Left kidney (tissue), 1 donor: ENCODE measurements at regions not wholly inside any gene's neighbourhood (a gene's known extent, or its start where the extent isn't known, plus 50 kb on each side); places are given as distances from the start of the nearest gene placed in this dataset.
"Not testable (repeated sequence)": the region's sequence is repeated elsewhere in the genome, so short reads cannot be mapped to it uniquely, and the experiment has no call there.

Experiments
- DNase-seq: peaks from one replicate; pipeline ENCODE4 v3.0.0-alpha.2; 2013

DNA sequence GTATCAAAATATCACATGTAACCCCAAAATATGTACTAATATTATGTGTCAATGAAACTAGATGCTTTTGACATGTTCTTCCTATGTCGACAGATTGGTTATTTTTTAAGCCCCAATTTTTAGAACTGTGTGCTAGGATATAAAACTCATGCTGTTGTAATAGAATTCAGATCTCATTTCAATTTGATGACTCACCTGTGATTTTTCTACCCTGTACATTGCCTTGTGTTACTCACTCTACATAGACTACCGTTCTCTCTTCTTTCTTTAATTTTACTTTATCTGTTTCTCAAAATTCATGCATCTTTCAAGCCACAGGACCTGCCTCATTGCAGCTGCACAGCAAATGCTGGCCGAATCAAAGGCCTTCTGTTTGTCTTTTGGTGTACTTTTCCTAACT, 284.5 kb downstream of the MAT2B start:
- DNase-seq, result no peak

DNA sequence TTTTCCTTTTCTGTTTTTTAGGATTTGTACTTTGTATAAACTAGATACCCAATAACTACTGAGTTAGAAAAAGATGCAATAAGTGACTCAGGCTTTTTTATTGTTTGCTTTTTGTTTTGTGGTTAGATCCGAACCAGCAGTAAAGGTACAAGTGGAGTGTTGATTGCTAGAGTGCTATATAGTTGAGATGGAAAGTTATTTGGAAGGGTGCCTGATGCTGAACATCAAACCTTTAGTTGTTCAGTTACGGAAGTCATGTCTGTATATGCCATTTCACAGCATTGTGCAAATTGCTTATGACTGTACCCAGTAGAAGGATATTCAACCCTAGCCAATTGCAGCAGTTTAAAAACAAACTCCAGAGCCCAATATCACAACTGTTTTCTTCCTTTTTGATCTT, 285.1 kb downstream of the MAT2B start:
- no peak for DNase-seq

DNA sequence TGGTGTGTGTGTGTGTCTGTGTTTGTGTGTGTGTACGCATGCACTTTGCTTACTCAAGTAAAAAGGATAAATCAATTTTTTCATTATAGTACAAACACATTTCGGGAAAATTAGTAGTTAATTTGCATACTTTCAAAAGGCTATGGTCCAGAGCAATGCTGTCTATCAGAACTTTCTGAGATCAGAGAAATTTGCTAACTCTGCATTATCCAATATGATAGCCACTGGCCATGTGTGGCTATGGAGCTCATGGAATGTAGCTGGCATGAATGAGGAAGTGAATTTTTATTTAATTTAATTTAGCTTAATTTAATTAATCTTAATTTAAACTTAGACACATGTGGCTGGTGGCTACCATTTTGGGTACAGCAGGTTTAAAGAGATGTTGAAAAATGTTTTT, 289.6 kb downstream of the MAT2B start:
- DNase-seq, result no peak

DNA sequence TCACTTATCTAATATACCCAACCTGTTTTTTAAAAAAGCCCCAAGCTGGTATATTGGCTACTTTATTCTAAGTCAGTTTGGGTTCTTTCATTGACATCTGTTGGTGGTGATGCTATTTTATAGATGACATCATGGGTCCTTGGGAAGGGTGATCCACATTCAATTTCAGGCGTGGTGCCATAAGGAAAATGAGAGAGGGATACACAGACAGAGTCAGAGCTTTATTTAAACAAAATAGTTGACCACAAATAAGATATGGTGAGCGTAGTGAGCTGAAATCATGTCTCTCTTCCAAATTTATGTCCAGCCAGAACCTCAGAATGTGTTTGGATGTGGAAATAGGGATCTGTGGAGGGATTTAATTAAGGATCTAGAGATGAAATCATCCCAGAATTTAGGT, 302.4 kb downstream of the MAT2B start:
- DNase-seq, result no peak

DNA sequence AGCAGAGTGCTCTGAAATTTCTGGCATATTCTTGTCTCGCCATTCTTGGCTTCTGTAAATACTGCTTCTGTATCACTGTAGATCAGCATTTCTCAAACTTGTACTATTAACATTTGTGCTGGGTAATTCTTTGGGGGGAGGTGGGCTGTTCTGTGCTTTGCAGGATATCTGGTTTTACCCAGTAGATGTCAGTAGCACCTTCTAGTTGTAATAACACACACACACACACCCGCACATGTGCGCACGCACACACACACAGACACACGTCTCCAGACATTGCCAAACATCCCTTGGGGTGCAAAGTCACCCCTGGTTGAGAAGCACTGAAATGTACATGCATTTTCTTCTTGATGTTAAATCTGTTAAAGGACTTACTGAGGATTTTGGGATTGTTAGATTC, 304.1 kb downstream of the MAT2B start:
- DNase-seq, result no peak

DNA sequence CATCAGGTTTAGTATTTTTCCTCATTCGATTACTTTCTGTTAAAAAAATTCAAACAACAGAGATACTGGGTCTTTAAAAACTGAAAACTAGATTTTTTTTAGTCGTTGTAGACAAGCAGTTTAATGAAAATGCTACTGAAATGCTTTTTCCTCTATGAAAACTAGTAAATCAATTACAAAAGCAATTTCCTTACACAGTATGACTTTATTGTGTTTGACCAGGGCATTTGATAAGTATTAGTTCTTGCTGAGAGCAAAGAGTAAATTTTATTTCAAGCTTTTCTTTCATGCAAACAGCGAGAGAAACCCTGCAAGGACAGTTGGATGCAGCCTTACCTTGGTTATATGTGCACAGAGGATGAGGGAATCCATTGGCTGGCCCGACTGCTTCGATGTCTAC, 308.5 kb downstream of the MAT2B start:
- DNase-seq, result no peak

DNA sequence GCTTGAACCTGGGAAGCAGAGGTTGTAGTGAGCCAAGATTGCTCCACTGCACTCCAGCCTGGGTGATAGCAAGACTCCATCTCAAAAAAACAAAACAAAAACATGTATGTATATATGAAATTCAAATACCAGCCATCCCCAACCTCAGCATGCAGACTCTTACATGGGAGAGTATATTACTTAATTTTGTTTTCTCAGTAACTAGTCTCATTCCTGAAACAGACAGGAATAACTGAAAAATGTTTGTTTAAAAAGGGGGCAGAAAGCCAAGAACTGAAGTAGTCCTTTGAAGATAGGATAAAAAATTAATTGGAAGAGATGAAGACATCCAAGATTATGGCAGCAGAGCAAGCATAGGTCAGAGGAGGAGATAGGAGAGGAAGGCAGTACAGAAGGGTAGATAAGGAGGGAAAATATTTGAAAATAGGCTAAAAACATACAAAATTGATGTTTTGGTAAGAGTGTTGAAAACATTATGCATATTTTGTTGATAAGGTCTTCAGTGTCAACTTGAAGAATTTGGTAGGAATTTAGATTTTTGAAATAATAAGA, 309.9 kb downstream of the MAT2B start:
- DNase-seq, result no peak

DNA sequence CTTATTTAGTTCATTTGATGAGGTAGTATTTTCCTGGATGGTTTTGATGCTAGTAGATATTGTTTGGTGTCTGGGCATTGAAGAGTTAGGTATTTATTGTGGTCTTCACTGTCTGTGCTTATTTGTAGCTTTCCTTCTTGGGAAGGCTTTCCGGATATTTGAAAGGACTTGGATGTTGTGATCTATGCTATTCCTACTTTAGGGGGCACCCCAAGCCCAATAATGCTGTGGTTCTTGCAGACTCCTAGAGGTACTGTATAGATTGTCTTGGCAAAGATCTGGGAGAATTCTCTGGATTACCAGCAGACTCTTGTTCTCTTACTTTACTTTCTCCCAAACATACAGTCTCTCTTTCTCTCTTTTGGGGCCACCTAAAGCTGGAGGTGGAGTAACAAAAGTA, 315.7 kb downstream of the MAT2B start:
- DNase-seq, result no peak

DNA sequence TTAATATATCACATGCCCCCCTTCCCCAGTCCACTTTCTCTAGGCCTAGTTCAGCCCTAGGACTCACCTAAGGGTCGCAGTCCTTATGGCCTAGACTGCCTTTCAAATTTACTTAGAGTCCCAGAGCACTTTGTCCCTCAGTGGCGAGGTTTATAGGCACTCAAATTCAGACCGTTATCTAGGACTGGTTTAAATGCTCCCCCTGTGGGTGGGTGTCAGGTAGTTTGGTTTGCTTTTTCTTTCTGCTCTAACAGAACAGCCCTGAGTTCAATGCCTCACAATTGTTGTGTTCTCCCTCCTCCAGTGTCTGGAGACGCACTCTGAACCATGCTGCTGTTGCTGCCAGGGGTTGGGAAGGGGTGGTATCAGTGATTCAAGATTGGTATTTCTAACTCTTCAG, 317.1 kb downstream of the MAT2B start:
- DNase-seq, result no peak

DNA sequence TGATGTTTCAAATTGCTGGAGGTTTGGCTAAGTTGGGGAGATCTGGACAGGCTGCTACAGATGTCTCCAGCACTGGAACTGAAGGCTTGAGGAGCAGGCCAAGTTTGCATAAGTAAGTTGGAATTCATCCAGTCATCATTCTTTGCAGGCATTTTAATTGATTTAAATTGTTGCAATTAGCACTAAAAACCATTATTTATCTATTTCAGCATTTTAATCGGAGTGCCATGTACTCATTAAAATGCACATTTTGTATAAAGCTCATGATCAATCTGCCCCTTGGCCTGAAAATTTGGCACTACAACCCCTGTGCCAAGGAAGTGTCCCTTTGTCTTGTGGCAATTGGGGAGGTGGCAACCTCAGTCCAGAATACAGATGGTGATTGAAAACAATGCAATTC, 320.2 kb downstream of the MAT2B start:
- DNase-seq, result no peak

DNA sequence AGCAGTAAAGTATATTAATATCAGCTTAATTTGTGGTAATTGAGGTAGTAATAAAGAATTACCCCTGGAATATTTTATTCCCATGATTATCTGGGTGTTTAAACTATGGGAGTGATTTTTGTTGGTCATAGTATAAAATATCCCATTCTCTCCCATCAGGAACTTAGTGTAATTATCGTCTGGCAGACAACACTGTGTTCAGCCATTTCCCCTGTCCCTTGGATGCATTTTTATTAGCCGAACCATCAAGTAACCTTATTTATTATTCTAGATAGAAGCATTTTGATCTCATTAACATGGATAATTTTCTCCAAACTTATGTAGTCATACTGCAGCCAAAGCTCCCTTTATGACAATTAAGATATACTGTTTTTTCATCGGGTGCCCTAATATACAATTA, 320.8 kb downstream of the MAT2B start:
- DNase-seq, result no peak

DNA sequence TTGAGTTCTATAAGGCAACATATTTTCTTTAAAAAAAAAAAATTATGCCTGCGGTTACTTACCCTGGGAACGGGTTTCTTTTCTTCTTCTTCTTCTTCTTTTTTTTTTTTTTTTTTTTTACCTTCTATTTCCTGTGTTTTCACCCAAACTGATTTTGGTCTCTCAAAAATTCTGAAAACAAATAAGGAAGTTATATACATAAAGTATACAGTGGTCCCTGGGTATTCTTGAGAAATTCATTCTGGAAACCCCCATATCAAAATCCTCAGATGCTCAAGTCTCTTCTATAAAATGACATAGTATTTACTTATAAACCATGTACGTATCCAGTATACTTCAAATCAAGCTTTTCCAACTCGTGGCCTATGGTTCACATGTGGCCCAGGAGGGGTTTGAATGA, 326.7 kb downstream of the MAT2B start:
- no peak for DNase-seq

DNA sequence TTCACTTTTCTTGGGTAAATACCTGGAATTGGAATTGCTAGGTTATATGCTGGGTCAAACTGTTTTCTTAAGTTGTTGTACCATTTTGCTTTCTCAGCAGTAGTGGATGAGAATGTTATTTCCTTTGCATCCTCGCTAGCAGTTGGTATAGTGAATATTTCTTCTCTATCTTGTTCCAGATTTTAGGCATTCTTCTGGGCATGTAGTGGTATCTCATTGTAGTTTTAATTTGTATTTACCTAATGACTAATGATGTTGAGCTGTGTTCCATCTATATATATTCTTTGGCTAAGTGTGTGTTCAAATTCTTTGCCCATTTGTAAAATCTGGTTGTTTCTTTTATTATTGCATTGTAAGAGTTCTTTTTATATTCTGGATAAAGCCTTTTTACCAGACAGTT, 333.3 kb downstream of the MAT2B start:
- DNase-seq, result no peak

DNA sequence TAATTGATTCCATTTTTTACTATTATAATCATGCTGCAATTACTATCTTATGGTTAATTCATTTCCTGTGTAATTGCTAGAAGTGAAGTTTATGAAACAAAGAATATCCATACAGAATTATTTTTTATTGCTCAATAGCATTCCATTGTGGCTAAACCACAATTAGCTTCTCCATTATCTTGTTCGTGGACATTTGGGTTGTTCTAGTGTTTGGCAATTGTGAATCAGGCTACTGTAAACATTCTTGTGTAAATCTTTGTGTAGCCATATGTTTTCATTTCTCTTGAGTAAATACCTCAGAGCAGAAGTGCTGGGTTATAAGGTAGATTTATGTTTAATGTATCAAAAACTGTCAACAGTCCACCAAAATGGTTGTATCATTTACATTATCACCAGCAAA, 341.1 kb downstream of the MAT2B start:
- DNase-seq, result no peak

DNA sequence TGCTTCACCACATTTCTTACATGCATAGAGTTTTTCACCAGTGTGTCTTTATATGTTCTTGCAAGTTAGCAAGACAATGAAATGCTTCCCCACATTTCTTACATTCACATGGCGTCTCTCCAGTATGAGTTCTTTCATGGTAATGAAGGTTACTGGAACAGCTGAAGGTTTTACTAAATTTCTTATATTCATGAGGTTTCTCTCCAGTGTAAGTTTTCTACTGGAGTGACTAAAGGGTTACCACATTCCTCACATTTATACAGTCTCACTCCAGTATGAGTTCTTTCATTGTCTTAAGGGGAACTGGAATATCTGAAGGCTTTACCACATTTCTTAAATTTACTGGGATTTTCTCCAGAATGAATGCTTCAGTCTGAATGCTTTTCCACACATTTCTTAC, 350.3 kb downstream of the MAT2B start:
- DNase-seq, result no peak

DNA sequence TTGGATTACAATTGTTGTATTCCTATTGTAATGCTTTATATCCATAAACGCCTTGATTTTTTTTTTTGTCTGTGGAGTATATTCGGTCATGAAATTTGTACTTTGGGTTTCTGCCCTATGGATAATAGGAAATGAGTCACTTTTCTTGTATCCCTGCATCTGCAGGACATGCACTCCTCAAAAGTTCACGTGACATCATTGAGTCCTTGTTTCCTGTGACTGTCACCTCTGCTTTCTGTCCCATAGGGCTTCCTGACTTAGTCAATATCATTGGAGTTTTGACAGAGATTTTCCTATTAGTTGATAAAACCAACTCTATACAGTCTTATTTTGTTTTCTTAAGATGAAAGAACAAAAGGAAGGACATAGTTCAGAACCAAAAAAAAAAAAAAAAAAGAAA, 356.3 kb downstream of the MAT2B start:
- DNase-seq, result no peak

DNA sequence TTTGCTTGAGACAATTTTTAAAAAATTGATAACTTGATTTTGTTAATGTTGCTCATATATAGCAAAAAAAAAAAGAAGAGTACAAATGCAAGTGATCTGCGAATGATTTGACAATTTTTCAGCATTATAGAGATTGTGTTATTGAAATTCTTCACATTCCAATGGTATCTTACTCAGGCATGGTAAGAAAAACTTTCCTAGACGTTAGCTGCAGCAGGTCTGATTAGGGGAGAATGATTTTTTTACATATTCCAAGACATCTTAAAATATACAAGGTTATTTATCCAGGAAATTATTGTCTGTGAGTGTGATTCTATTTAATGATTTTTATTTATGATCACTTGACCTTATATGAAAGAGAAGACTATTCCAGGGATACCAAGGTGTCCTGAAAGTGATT, 361.9 kb downstream of the MAT2B start:
- DNase-seq, result no peak

DNA sequence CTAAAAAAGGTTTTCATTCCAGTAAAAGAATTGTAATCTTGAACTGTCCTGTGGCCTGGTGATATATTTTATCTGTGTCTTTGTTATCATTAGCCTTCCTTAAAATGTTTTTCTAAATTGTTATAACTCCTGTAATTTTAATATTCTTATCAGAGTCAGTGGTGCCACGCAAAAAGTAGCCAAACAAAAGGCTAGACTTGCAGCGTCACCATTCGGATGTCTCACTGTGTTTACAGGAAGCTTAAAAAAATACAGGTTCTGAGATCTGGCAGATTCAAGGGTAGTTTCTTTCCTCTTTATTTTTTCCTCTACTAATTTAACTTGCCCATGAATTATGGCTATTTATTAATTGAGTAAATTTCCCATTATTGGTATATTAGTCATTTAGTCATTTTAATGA, 362.3 kb downstream of the MAT2B start:
- no peak for DNase-seq

DNA sequence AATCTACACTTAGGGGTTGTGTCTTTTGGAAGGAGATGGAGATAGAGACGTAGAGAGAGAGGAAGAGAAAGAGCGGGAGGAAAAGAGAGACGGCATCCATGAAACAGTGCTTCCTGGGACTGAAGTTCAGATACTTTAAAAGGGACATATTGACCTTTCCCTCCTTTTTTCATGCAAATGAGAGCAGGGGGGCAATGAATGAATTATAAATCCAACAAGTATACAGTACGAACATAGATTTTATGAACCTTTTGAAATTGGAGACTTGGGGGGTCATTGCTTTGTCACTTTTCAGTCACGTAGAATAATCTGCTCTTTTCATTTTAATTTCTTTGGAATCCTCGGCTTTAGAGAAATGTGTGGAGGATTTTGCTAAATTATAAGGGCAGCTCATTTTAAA, 364.2 kb downstream of the MAT2B start:
- DNase-seq, result no peak

DNA sequence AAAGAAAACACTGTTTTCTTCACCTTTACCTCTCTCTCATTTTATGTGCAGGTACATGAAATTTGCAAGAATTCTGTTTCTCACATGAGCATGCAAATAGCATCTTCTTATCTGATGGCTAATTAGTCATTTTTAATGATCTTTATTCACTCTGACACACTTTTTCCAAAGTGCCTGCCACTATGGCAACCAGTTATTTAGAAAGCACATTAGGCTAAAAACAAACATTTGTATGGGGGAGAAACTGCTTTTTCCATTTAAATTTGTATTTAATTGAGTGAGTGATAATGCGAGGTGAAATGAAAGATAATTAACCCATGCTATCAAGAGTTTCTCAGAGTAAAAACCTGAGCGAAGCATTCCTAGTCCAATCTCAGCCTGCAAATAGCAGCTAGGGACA, 365.0 kb downstream of the MAT2B start:
- DNase-seq, result no peak

DNA sequence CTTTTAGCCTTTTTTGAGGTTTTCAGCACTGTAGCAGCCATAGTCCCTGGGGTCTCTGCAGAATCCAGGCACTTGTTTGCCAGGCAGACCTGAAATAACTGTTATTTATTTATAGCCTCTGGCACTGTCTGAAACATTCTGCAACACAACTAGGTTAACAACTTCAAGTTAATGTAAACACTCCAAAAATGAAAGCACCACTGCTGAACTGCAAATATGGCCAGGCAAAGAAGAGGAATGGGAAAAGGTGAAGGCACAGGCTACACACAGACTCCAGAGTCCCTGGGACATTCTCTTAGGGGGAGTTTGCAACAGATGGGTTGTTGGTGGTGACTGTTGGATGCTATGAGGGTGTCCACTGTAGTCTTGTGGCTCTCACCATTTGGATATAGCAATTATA, 369.0 kb downstream of the MAT2B start:
- no peak for DNase-seq

DNA sequence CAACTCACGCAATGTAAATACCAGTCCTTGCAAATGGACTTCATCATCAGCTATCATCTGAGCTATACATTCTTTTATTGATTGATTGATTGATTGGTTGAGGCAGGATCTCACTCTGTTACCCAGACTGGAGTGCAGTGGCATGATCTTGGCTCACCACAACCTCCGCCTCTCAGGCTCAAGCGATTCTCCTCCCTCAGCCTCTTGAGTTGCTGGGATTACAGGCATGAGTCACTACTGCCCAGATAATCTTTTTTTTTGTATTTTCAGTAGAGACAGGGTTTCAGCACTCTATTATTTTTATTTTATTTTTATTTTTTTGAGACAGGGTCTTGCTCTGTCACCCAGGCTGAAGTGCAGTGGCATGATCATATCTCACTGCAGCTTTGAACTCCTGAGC, 369.5 kb downstream of the MAT2B start:
- DNase-seq, result not testable (repeated sequence)

DNA sequence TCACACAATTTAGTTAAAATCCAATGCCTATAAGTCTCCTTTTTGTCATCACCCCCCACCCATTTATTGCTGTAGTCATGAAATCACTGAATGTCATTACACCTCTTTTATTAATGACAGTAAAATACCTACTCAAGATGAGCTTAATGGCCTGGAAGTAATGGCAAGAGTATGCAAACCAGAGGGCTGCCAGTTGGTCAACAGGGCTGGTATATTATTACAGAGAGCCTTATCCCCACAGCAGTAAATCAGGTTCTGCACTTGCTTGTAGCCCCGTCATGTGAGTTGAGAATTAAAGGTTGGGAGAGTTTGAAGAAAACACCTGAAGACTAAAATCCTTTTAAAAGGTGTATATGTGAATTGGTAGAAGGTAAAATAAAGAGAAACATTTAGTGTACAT, 372.4 kb downstream of the MAT2B start:
- DNase-seq, result peak; percentile 29

DNA sequence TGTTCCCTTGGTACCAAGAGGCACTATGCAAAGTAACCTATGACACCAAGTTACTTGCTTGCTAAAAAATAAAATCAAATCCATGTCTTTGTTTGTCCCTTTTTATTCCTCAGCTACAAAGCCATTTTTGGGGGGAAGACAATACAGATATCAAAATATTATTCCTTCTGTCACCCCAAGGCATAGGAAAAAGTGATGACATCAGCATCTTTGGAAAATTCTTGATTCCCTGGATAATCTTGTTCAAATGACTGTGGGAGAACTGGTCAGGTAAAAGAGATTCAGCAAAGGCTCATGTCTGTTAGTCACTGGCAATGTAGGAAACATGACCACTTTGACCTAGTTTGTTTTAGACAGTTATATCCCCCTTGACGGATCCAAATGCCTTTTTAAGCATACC, 373.1 kb downstream of the MAT2B start:
- DNase-seq, result no peak

DNA sequence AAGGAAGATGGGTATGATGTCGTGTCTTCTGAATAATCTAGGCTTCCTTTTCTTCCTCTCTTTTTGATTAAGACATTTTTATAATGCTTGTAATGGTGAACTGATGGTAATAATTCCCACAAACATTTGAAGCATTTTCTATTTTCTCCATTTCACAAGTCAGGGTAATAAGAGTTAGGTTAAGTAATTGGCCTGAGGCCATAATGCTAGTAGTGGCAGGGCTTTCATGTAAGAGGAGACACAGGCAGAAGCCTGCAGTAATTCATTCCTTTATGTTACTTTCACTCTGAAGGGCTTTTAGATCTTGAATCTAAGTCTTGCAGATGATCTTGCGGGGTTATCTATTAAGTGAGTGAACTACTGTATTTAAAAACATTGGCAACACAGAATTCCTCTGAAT, 374.9 kb downstream of the MAT2B start:
- peak; percentile 10 for DNase-seq
